H9 (cell line): ENCODE measurements at regions not wholly inside any gene's neighbourhood (a gene's known extent, or its start where the extent isn't known, plus 50 kb on each side); places are given as distances from the start of the nearest gene placed in this dataset.

Experiments
- DNase-seq: peaks from one replicate; pipeline ENCODE4 v3.0.0-alpha.2; 2017
- H2AFZ ChIP-seq: one replicate; pipeline ENCODE4 v1.6.1; 2013; ENCODE audit warnings: mild to moderate bottlenecking, low read length, control low read depth, moderate library complexity
- H2AK5ac ChIP-seq: 2 replicates; pipeline ENCODE4 v1.6.1; 2013; ENCODE audit warnings: low read length, control low read depth, mixed read lengths; ENCODE audit not compliant: insufficient read length
- H2BK120ac ChIP-seq: one replicate; pipeline ENCODE4 v1.6.1; 2013; ENCODE audit warnings: low read depth, mild to moderate bottlenecking, low read length, control low read depth, inconsistent platforms; ENCODE audit not compliant: poor library complexity, severe bottlenecking
- H2BK12ac ChIP-seq: 2 replicates; pipeline ENCODE4 v1.6.1; 2013; ENCODE audit warnings: low read length, control low read depth, mixed read lengths, low read depth; ENCODE audit not compliant: insufficient read length
- H2BK15ac ChIP-seq: 2 replicates; pipeline ENCODE4 v1.6.1; 2013; ENCODE audit warnings: low read depth, low read length, control low read depth
- H2BK20ac ChIP-seq: one replicate; pipeline ENCODE4 v1.6.1; 2013; ENCODE audit warnings: low read depth, mild to moderate bottlenecking, low read length, control low read depth, inconsistent platforms; ENCODE audit not compliant: poor library complexity, severe bottlenecking
- H2BK5ac ChIP-seq: 2 replicates; pipeline ENCODE4 v1.6.1; 2013; ENCODE audit warnings: low read length, control low read depth, mixed read lengths; ENCODE audit not compliant: insufficient read length
- H3K14ac ChIP-seq: 2 replicates; pipeline ENCODE4 v1.6.1; 2013; ENCODE audit warnings: low read length, control low read depth; ENCODE audit not compliant: insufficient read depth
- H3K18ac ChIP-seq: 2 replicates; pipeline ENCODE4 v1.6.1; 2013; ENCODE audit warnings: low read depth, mild to moderate bottlenecking, mixed read lengths, low read length, control low read depth; ENCODE audit not compliant: insufficient read length
- H3K23ac ChIP-seq: 2 replicates; pipeline ENCODE4 v1.6.1; 2013; ENCODE audit warnings: low read length, control low read depth, mixed read lengths, low read depth; ENCODE audit not compliant: insufficient read length
- H3K23me2 ChIP-seq: 2 replicates; pipeline ENCODE4 v1.6.1; 2013; ENCODE audit warnings: low read depth, mild to moderate bottlenecking, mixed read lengths, low read length, control low read depth; ENCODE audit not compliant: insufficient read length, poor library complexity, severe bottlenecking
- H3K27ac ChIP-seq: 2 replicates; pipeline ENCODE4 v1.5.1; 2013; ENCODE audit warnings: low read length, control low read depth, mixed read lengths, low read depth; ENCODE audit not compliant: insufficient read length
- H3K27me3 ChIP-seq: 2 replicates; pipeline ENCODE4 v1.6.1; 2013; ENCODE audit warnings: low read length, control low read depth, inconsistent platforms; ENCODE audit not compliant: insufficient read depth
- H3K4ac ChIP-seq: 2 replicates; pipeline ENCODE4 v1.6.1; 2013; ENCODE audit warnings: low read depth, mild to moderate bottlenecking, control low read depth, inconsistent platforms, low read length, moderate library complexity
- H3K4me1 ChIP-seq: 2 replicates; pipeline ENCODE4 v1.6.1; 2013; ENCODE audit warnings: low read length, control low read depth, inconsistent platforms; ENCODE audit not compliant: insufficient read depth
- H3K4me2 ChIP-seq: 2 replicates; pipeline ENCODE4 v1.6.1; 2013; ENCODE audit warnings: low read length, control low read depth, mixed read lengths; ENCODE audit not compliant: insufficient read length, insufficient read depth
- H3K56ac ChIP-seq: 2 replicates; pipeline ENCODE4 v1.6.1; 2013; ENCODE audit warnings: low read depth, mild to moderate bottlenecking, mixed read lengths, low read length, control low read depth; ENCODE audit not compliant: insufficient read length
- H3K79me1 ChIP-seq: 2 replicates; pipeline ENCODE4 v1.6.1; 2013; ENCODE audit warnings: low read depth, mild to moderate bottlenecking, moderate library complexity, low read length, control low read depth, inconsistent platforms; ENCODE audit not compliant: insufficient read depth, poor library complexity, severe bottlenecking
- H3K79me2 ChIP-seq: 2 replicates; pipeline ENCODE4 v1.6.1; 2013; ENCODE audit warnings: low read length, control low read depth, inconsistent platforms; ENCODE audit not compliant: insufficient read depth
- H3K9ac ChIP-seq: 2 replicates; pipeline ENCODE4 v1.6.1; 2013; ENCODE audit warnings: low read length, control low read depth, mixed read lengths; ENCODE audit not compliant: insufficient read length; ENCODE audit errors: extremely low read depth
- H3K9me3 ChIP-seq: one replicate; pipeline ENCODE4 v1.6.1; 2013; ENCODE audit warnings: low read depth, low read length, inconsistent platforms; ENCODE audit not compliant: control insufficient read depth
- H3T11ph ChIP-seq: one replicate; pipeline ENCODE4 v1.6.1; 2013; ENCODE audit warnings: mild to moderate bottlenecking, low read length, control low read depth, inconsistent platforms
- H4K20me1 ChIP-seq: one replicate; pipeline ENCODE4 v1.6.1; 2013; ENCODE audit not compliant: control insufficient read depth, insufficient read length, insufficient read depth
- H4K5ac ChIP-seq: 2 replicates; pipeline ENCODE4 v1.6.1; 2013; ENCODE audit warnings: low read depth, mild to moderate bottlenecking, mixed read lengths, low read length, control low read depth; ENCODE audit not compliant: insufficient read length
- H4K8ac ChIP-seq: replicated peaks from 2 replicates; pipeline ENCODE4 v1.6.1; 2013; ENCODE audit warnings: low read length, control low read depth, mixed read lengths, low read depth; ENCODE audit not compliant: insufficient read length
- H4K91ac ChIP-seq: 2 replicates; pipeline ENCODE4 v1.6.1; 2013; ENCODE audit warnings: low read depth, mild to moderate bottlenecking, moderate library complexity, mixed read lengths, low read length, control low read depth; ENCODE audit not compliant: insufficient read length
- H3K27ac Mint-ChIP-seq, 3 experiments: 2 replicates in 2 of 3; 3 replicates in 1 of 3; pipeline ENCODE4 v1.8.0; 2020 to 2021; ENCODE audit warnings: mixed read lengths in 3 of 3, mild to moderate bottlenecking in 1 of 3, moderate library complexity in 1 of 3
- H3K27me3 Mint-ChIP-seq: 2 replicates; pipeline ENCODE4 v1.8.0; 2021; ENCODE audit warnings: low read depth, mild to moderate bottlenecking, moderate library complexity, mixed read lengths
- H3K36me3 Mint-ChIP-seq, 3 experiments: 2 replicates in 2 of 3; 3 replicates in 1 of 3; pipeline ENCODE4 v1.8.0; 2020 to 2021; ENCODE audit warnings: low read depth in 3 of 3, mixed read lengths in 3 of 3; ENCODE audit not compliant: insufficient read depth in 1 of 3
- H3K4me1 Mint-ChIP-seq, 2 experiments: 2 replicates each; pipeline ENCODE4 v1.8.0; 2020; ENCODE audit warnings: mixed read lengths in 2 of 2
- H3K4me3 Mint-ChIP-seq, 2 experiments: 2 replicates in 1 of 2; 3 replicates in 1 of 2; pipeline ENCODE4 v1.8.0; 2020 to 2021; ENCODE audit warnings: mild to moderate bottlenecking in 2 of 2, mixed read lengths in 2 of 2, moderate library complexity in 1 of 2
- H3K9me3 Mint-ChIP-seq, 2 experiments: 2 replicates in 1 of 2; 3 replicates in 1 of 2; pipeline ENCODE4 v1.8.0; 2020; ENCODE audit warnings: mild to moderate bottlenecking in 2 of 2, mixed read lengths in 2 of 2, moderate library complexity in 1 of 2
- WGBS: extraction: QIAGEN DNeasy Blood & Tissue Kit; methylation state at CpG from one replicate; pipeline ENCODE4 v1.1.7; 2013; ENCODE audit warnings: missing lambda C conversion rate, low lambda C conversion rate, mixed read lengths; ENCODE audit not compliant: insufficient read length; ENCODE audit errors: extremely low coverage; 5-methylcytosine and 5-hydroxymethylcytosine counted together
- TF ChIP-seq, protein P1 (sequence below): fragments of 200-600 bp; sonication (generic); conservative IDR thresholded peaks from 3 replicates; pipeline ENCODE4 v1.8.0; 2021; ENCODE audit warnings: antibody characterized with exemption, mild to moderate bottlenecking

DNA sequence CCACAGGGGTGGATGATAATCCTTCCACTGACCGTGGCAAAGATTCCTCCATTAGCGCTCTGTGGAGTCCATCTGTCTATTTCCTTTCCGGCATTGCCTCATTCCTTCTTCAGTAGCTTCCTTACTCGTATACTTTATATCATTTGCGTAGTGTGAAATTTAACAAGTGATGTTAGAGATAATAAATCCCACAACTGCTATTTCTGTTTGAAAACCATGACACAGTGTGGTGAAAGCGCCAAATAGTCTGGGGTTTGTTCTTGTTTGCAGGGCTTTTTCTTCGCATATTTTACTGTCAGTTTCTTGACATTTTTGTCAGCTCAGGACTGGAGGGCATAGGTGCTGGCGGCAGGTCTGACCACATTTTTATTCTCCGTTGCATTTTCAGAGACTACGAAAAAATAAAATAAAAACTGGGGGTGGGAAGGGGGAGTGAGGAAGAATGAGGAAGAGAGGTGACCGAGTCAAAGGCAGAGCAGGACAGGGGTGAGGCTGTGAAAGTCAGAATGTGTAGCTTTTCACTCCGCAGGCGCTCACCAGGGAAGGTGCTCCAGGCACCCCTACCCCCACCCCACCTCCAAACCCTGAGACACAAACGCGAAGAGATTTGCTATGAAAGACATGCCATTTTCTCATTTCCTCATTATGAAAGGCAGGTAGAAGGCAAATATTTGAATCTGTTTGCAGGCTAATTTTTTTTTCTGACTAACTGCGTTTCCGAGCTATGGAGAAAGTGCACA is 965.0 kb downstream of the MCTP2 start:
- no peak overlapping the region for H2BK20ac ChIP-seq

More for the DNA sequence above, 965.0 kb downstream of the MCTP2 start:
- Histone ChIP-seq H3K9me3 (no peaks in the 10 kb centered on the region), H2BK5ac (no peak overlapping the region), H3K18ac (no peak overlapping the region), H3K14ac (no peak overlapping the region), H3K79me2 (no peaks in the 10 kb centered on the region), H3K4ac (no peak overlapping the region), H3K4me1 (no peaks in the 10 kb centered on the region), H2BK12ac (no peak overlapping the region), H3K4me2 (no peak overlapping the region), H4K8ac (no peak overlapping the region), H4K20me1 (no peaks in the 10 kb centered on the region), H3K9ac (no peak overlapping the region), H3K23me2 (no peaks in the 10 kb centered on the region), H2AK5ac (no peak overlapping the region), H3K27me3 (no peaks in the 10 kb centered on the region), H2AFZ (peak overlapping the region; percentile 17), H3K56ac (no peak overlapping the region), H3T11ph (no peak overlapping the region), H4K5ac (no peak overlapping the region), H2BK15ac (no peak overlapping the region), H3K79me1 (no peaks in the 10 kb centered on the region), H3K23ac (no peak overlapping the region), H2BK120ac (no peak overlapping the region), H4K91ac (no peak overlapping the region), H3K27ac (no peak overlapping the region)
- no peak for DNase-seq
- Mint-ChIP-seq H3K4me3 (no peak overlapping the region; a peak in 1 of 5 replicates), H3K9me3 (peaks cover 10 to 20% of the 10 kb centered on the region in 2 experiments), H3K4me1 (peaks cover 13 to 19% of the 10 kb centered on the region in 2 experiments), H3K27ac (peak overlapping the region in 2 of 3 experiments; percentile 39 to 60; a peak in 2 of 7 replicates), H3K27me3 (no peaks in the 10 kb centered on the region), H3K36me3 (peaks cover 0 to 17% (median 6%) of the 10 kb centered on the region in 3 experiments; a peak in 3 of 7 replicates)
- TF ChIP-seq, protein P1, sequence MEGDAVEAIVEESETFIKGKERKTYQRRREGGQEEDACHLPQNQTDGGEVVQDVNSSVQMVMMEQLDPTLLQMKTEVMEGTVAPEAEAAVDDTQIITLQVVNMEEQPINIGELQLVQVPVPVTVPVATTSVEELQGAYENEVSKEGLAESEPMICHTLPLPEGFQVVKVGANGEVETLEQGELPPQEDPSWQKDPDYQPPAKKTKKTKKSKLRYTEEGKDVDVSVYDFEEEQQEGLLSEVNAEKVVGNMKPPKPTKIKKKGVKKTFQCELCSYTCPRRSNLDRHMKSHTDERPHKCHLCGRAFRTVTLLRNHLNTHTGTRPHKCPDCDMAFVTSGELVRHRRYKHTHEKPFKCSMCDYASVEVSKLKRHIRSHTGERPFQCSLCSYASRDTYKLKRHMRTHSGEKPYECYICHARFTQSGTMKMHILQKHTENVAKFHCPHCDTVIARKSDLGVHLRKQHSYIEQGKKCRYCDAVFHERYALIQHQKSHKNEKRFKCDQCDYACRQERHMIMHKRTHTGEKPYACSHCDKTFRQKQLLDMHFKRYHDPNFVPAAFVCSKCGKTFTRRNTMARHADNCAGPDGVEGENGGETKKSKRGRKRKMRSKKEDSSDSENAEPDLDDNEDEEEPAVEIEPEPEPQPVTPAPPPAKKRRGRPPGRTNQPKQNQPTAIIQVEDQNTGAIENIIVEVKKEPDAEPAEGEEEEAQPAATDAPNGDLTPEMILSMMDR: no peak
- WGBS: no CpG with 5 or more reads among the region's 17 CpGs
